Right hindlimb (tissue), 1 donor: ENCODE measurements at regions not wholly inside any gene's neighbourhood (a gene's known extent, or its start where the extent isn't known, plus 50 kb on each side); places are given as distances from the start of the nearest gene placed in this dataset.

ENCODE experiments used
- DNase-seq: peaks from one replicate; pipeline ENCODE4 v3.0.0-alpha.2; 2018

DNA sequence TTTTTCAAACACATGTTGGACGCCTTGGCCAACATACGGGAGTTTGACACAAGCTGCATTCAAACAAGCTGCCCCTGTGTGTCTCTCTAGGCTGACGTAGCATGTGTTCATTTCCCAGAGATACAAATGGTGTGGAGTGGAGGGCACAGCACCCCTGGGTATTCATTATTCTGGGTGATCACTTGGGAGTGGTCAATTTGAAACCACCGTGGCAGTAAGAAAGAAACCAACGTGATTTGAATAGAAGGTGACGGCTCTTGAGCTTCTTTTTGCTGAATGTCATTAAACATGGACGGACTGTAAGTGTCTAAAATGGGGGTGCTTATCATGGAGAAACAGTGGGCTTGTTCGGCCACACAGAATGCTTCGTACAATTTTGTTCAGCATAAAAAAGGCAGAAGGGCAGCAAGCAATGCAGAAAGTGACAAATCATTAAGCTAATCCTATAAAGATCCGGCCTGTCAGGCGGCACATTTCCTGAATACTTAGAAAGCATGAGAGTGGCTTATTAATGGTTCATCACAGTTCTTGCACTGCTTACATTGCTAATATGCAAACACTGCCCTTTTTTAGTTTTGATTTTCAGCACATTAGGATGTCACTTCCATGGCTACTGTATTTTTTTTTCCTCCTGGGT, 1261.9 kb upstream of the CITED2 start:
- no peak for DNase-seq

GRCh38 chr6:140627002-140627401, 1252.6 kb upstream of the CITED2 start:
- DNase-seq = no peak

GRCh38 chr6:140623498-140623897, 1249.0 kb upstream of the CITED2 start:
- DNase-seq = no peak

- DNase-seq = no peak
These were observed 1246.0 kb upstream of the CITED2 start for GRCh38 chr6:140620496-140620895.

DNA sequence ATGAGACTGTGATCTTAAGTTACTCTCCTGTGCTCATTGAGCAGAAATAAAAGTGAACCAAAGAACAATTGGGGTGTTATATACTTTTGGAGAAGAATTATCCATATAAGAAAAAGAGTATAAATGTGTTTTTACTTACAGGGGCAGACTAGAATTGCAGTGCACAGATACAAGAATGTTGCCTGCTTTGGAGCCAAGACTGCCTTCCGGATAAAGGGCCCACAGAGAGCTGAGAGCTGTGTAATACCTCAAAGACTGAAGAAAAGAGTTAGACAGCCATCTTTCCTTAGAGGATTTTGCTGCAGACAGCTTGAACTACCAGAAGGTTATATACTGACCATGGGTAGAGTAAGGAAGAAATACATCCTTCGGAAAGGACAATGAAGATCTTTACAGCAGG, 1235.5 kb upstream of the CITED2 start:
- no peak for DNase-seq

GRCh38 chr6:140609321-140609720, 1234.9 kb upstream of the CITED2 start:
- no peak for DNase-seq

- no peak for DNase-seq
These were observed 1230.3 kb upstream of the CITED2 start for GRCh38 chr6:140604786-140605185.

GRCh38 chr6:140602431-140603248, 1228.2 kb upstream of the CITED2 start:
- DNase-seq = no peak

GRCh38 chr6:140601021-140601808, 1226.8 kb upstream of the CITED2 start:
- no peak for DNase-seq

DNA sequence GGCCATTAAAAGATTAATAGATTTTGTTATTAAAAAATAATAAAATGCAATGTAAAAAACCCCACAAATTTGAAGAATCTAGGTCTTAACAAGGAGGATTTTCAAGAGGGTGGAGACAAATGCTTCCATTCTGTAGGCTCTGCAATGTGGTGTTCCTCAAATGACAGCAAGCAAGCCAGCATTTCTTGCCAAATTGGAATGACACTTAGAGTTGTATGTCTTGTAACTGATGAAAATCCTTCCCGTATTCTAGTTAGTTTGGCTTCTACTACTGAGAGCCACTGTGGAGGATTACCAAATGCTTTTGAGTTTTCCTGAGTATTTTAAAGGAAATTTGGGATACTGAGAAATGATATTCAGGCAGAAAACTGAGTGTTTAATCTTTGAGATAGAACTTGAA, 1225.5 kb upstream of the CITED2 start:
- no peak for DNase-seq

- no peak for DNase-seq
These were observed 1222.7 kb upstream of the CITED2 start for GRCh38 chr6:140597181-140597580.

DNA sequence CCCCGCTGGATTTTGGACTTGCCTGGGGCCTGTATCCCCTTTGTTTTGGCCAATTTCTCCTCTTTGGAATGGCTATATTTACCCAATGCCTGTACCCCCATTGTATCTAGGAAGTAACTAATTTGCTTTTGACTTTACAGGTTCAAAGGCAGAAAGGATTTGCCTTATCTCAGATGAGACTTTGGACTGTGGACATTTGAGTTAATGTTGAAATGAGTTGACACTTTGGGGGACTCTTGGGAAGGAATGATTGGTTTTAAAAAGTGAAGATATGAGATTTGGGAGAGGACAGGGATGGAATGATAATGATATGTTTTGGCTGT, 1220.3 kb upstream of the CITED2 start:
- no peak for DNase-seq

- DNase-seq = no peak
These were observed 1218.4 kb upstream of the CITED2 start for GRCh38 chr6:140592877-140593276.

DNA sequence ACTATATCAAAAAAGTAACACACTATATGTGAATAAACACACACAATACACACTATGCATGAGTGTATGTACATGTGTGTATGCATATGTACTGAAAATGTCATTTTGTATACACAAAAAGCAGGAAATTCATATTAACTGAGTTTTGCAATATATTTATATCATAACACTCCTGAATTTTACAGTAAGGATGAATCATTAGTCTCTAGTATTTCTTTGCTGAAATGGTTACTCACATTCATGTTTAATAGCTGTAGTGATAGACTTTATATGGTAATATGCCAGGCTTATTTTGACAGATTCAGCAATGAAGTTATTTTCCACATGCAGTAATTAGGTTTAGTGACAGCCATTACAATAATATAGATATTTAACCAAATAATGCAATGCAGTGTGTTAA, 1216.2 kb upstream of the CITED2 start:
- no peak for DNase-seq

- DNase-seq = no peak
These were observed 1212.1 kb upstream of the CITED2 start for GRCh38 chr6:140586426-140587061.

DNA sequence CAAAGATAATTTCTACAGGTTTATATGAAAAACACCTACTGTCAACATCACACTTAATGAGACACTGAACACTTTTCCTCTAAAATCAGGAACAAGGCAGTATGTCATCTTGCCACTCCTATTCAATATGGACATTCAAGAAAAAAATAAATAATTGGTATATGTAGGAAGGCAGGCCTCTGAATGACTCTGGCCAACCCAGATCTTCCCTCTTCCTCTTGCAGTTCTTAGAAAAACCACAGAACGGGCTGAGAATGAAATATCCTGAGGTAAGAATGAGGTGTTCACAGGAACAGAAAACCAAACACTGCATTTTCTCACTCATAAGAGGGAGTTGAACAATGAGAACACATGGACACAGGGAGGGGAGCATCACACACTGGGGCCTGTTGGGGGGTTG, 1207.2 kb upstream of the CITED2 start:
- DNase-seq = no peak

DNA sequence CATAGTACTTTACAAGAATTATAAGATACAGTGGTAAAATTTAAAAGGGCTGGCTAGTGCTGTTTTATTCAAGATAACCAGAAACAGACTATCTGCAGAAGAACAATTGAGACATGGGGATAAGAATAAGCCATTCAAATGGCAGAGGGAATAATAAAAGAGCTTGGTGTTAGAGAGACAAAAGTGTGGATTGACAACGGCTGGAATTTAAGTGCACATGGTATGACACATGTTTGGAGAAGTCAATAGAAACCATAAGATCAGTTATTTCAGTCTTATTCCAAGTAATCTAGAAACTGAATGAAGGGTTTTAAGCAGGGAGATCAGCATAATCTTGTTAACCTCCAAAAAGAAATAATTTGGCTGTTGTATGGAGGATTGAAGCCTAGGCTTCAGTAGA, 1205.5 kb upstream of the CITED2 start:
- DNase-seq = no peak

- no peak for DNase-seq
These were observed 1201.6 kb upstream of the CITED2 start for GRCh38 chr6:140576004-140576555.

- no peak for DNase-seq
These were observed 1198.4 kb upstream of the CITED2 start for GRCh38 chr6:140572867-140573266.

GRCh38 chr6:140572129-140572528, 1197.7 kb upstream of the CITED2 start:
- DNase-seq = no peak

DNA sequence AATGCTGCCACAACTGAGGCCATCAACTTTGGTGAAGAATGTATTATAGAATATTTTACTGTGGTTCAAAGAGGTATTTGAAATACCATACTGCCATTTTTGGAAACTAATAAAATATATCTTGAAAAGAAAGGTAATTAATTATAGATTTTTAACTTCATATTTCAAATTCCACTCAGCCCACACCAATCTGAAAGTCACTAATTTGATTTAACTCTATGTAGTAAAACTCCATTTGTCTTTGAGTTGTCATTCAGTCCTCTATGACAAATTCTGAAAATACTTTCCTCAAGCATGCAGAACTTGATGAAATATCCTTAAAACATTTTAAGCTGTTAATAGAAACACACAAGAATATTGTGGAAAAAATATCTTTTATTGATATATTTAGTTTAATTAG, 1196.7 kb upstream of the CITED2 start:
- DNase-seq = no peak

GRCh38 chr6:140567466-140567865, 1193.0 kb upstream of the CITED2 start:
- DNase-seq = no peak

DNA sequence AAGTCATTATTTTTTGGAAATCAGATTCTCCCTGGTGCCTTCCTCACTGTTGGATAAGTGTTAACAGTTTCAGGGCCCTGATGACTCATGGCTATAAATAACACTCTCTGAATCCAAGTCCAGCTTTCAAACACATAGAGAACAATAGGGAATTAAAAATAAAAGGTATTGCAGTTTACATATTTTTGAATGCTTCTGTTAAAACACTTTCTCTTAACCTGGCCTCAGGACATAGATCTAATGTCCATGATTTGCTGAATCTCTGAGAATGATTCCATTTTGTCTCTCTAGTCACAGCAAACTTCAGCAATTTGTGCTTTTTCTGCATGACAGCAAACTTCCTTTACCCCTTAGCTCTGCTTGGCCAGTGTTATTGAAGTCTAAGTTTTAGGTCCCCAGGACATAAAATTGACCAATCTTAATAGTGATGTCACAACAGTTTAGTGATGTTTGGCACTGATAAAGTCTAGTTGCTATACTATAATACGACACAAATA, 1192.4 kb upstream of the CITED2 start:
- no peak for DNase-seq
